Pulmonary artery endothelial cell (primary cell): ENCODE measurements at regions not wholly inside any gene's neighbourhood (a gene's known extent, or its start where the extent isn't known, plus 50 kb on each side); places are given as distances from the start of the nearest gene placed in this dataset.
"Not testable (repeated sequence)": the region's sequence is repeated elsewhere in the genome, so short reads cannot be mapped to it uniquely, and the experiment has no call there.

Experiments used
- DNase-seq: peaks from one replicate; pipeline ENCODE4 v3.0.0-alpha.2; 2011; ENCODE audit warnings: low read depth, low spot score

DNA sequence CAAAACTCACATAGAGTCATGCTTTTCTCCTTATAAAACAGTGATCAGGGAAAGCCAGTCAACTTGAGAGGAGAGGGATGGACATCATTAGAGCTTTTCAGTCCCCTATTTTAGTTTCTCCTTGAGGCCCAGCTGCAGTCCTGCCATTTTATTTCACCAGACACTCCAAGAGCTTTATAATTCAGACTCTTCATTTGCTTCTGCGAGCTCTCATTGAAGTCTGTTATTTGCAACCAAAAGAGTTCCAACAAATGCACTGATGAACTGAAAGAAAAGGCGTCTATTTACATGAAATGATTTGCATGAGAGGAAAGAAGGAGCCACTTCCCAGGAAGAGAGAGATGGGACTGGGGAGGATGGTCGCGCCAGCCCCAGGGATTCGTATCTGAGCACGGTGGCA is 86.8 kb downstream of the NDUFA12 start:
- DNase-seq: no peak

GRCh38 chr12:94909663-94910062 is 93.8 kb downstream of the NDUFA12 start:
- DNase-seq: no peak

DNA sequence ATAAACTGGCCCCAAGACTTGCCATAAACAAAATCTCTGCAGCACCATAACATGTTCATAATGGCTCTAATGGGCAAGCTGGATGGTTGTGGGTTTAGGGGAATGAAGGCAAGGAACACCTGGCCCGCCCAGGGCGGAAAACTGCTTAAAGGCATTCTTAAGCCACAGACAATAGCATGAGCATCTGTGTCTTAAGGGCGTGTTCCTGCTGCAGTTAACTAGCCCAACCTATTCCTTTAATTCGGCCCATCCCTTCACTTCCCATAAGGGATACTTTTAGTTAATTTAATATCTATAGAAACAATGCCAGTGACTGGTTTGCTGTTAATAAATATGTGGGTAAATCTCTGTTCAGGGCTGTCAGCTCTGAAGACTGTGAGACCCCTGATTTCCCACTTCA is 97.7 kb downstream of the NDUFA12 start:
- not testable (repeated sequence) for DNase-seq

DNA sequence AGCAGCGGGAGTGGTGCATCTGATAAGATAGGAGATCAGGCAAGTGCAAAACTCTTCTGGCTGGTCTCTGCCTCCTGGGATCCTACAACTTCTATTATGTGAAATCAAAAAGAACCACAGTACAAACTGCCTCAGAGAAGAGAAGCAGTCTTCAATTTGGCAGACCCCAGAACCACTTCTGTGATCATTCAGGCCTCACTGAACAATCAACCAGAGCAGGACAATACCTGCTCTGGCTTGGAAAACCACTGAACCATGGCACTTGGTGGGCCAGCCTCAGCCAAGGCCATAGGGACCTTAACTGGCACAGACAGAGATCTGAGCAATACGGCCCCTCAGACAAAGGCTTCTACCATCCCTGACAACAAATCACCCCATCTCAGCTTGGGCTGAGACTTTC is 103.0 kb downstream of the NDUFA12 start:
- no peak for DNase-seq

DNA sequence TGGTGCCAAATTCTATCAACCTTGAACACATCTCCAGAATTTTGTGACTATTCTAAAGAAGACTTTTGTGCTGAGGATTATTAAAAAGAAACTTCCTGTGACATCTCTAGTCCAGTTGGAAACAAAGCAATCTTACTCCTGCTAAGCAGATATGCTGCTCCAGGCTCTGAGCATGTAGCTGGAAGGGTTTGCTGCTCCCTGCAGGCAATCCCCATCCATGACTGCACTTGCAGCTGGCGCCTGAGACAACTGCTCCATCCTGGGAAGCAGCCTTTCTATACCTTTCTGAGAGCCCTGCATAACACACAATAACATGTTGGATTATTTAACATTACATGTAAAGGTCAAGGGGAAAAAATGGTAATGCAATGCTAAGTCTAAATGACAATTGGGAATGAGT is 105.1 kb downstream of the NDUFA12 start:
- no peak for DNase-seq

DNA sequence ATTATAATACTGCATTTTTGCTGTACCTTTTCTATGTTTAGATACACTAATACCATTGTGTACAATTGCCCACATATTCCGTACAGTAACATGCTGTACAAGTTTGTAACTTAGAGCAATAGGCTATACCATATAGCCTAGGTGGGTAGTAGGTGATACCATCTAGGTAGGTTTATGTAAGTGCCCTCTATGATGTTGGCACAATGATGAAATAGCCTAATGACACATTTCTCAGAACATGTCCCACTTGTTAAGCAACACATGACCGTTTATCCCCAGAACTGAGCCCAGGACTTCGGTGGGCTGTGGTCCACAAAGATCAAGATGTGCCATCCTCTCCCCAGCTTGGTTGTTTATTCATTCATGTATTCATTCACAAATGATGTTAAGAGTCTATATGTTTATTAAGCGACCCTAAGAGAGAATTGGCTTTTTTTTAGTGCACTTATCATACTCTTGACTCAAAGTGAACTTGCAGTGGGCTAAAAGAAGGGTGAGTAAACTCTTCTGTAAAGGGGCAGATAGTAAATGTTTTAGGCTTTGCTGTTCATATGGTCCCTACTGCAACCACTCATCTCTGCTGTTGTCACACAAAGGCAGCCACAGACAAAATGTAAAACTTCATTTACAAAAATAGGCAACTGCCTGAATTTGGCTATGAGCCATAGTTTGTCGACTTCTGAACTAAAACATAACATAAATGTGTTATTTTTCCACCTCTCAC is 110.8 kb downstream of the NDUFA12 start:
- DNase-seq: no peak

GRCh38 chr12:94889445-94890210 is 113.9 kb downstream of the NDUFA12 start:
- no peak for DNase-seq

DNA sequence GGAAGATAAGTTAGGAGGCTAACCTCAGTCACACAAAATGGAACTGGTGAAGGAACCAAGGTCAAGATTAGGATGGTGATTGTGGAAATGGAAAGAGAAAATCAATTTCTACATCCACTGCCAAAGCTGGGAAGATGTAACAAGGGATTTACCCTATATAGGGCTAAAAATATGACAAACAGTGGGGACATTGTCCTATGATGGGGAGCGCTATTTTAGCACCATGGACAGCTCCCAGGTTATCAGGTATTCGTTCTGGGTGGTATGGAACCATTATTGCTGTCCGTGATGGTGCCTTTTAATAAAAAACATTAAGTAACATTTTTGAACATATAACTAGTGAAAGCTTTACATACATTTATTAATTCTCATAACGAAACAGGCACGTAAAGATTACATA is 124.0 kb downstream of the NDUFA12 start:
- DNase-seq: no peak

DNA sequence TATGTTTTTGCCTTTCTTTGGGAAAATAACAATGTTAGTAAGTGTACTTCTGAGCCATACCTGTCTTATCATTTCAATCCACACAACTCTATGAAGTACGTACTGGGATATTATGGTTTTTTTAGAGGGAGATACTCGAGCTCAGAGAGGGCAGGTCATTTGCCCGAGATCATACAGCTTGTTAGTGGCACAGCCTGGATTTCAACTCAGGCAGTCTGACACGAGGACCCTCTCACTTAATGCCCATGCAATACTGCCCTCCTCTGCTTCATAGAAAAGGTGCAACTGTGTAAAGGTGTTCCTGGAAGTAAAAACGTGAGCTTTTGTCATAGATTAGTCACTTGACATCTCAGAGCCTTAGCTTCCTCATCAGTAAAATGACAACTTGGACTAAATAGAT is 128.0 kb downstream of the NDUFA12 start:
- DNase-seq: peak; percentile 2

- no peak for DNase-seq
Measured at GRCh38 chr12:94874518-94875302, 128.8 kb downstream of the NDUFA12 start.

- no peak for DNase-seq
Measured at GRCh38 chr12:94873734-94874517, 129.6 kb downstream of the NDUFA12 start.

DNA sequence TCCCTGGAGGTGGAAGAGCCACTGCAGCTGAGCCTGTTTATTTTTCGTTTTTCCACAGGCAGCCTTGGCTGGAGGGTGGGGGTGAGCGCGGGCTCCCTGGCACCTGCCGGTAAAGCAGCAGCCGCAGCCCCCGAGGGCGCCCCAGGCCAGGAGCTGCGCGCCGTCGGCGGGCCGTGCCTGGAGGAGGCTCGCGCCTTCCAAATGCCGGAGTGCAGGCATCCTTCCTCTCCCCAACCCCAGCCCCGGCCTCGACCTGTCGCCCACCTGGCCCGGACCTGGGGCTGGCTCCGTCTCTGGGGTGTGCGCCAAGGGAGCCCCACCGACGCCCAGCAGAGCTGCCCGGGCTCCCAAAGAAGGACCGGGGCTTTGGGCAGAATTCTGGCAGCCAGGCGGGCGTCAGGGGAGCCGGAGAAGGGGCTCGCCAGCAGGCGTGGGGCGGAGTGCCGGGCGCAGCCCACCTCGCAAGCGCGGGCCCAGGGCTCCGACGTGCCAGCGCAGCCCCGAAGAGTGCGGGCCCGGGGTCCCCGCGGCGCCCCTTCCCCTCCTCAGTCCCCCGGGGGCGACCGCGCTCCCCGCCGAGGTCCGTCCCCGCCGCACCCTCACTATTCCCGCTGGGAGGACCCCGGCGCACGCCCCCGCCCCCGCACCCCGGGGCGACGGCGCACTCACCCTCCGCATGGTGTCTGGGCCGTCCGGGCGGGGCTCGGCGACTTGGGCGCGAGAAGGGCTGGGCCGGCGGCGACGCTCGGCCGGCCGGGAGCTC is 130.3 kb downstream of the NDUFA12 start:
- DNase-seq: no peak

DNA sequence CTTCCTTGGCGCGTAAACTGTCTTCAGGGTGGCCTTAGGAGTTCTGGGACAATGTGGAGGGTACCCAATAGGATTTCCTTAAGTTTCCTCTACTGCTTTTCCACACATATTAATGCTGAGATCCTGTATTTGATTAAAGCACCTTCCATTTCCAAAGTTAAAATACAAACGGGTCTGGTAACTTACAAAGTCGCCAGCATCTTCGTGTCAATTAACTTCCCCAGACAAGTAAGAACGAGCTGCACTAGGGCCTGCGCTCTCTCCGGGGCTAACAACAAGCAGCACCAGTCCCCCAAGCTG is 130.9 kb downstream of the NDUFA12 start:
- DNase-seq: no peak

GRCh38 chr12:94872007-94872653 is 131.4 kb downstream of the NDUFA12 start:
- no peak for DNase-seq

GRCh38 chr12:94870511-94870910 is 133.0 kb downstream of the NDUFA12 start:
- DNase-seq: no peak

DNA sequence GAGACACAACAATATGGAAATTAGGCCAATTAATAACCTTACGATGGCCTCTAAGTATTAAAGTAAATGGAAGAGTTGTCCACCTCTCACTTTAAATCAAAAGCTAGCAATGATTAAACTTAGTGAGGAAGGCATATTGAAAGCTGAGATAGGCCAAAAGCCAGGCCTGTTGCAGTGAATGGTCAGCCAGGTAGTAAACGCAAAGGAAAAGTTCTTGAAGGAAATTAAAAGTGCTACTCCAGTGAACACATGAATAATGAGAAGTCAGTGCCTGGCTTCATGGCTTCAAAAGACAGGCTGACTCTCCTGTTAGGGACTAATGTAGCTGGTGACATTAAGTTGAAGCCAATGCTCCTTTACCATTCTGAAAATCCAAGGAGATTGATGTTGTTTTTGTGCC is 135.3 kb downstream of the NDUFA12 start:
- DNase-seq: no peak

GRCh38 chr12:94867066-94867855 is 136.2 kb downstream of the NDUFA12 start:
- DNase-seq: no peak

GRCh38 chr12:94864987-94865386 is 138.5 kb downstream of the NDUFA12 start:
- no peak for DNase-seq

- DNase-seq: no peak
Measured at GRCh38 chr12:94863321-94864035, 140.0 kb downstream of the NDUFA12 start.
